GM12891 (cell line): ENCODE measurements at regions not wholly inside any gene's neighbourhood (a gene's known extent, or its start where the extent isn't known, plus 50 kb on each side); places are given as distances from the start of the nearest gene placed in this dataset.
"Not testable (repeated sequence)": the region's sequence is repeated elsewhere in the genome, so short reads cannot be mapped to it uniquely, and the experiment has no call there.

ENCODE experiments used
- POLR2A ChIP-seq: IDR thresholded peaks from 2 replicates; pipeline ENCODE4 v1.6.1; 2011; ENCODE audit warnings: low read depth, low read length, control low read depth
- POLR2AphosphoS5 ChIP-seq: IDR thresholded peaks from 2 replicates; pipeline ENCODE4 v1.6.1; 2011; ENCODE audit warnings: low read depth, low read length, control low read depth
- POU2F2 ChIP-seq: IDR thresholded peaks from 2 replicates; pipeline ENCODE4 v1.6.1; 2011; ENCODE audit warnings: low read depth, mild to moderate bottlenecking, control low read depth, low read length, moderate library complexity
- SPI1 ChIP-seq: IDR thresholded peaks from 2 replicates; pipeline ENCODE4 v1.6.1; 2011; ENCODE audit warnings: low read depth, low read length, control low read depth
- TAF1 ChIP-seq: IDR thresholded peaks from 2 replicates; pipeline ENCODE4 v1.6.1; 2011; ENCODE audit warnings: low read depth, low read length, control low read depth

DNA sequence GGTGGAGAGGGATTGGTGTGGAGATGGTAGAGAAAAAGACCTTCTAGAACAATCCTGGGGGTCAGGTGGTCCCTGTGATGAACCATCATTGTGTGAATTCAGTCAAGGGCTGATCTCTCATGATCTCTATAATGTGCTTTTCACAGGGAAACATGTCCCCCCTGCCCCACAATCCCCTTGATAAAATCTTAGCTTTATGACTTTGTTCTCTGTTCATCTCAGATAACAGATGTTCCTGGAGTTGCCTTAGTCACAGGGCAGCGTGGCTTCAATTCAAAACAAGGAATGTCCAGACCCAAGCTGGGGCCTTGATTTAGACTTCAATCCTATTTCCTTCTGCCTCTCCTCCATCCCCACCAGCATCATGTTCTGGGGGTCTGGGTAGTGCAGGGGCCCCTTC lies 171.5 kb downstream of the CRLF3 start:
- not testable (repeated sequence) for TF ChIP-seq TAF1, POLR2A, POLR2AphosphoS5, SPI1, POU2F2
